ENCODE measurements at regions not wholly inside any gene's neighbourhood (a gene's known extent, or its start where the extent isn't known, plus 50 kb on each side); places are given as distances from the start of the nearest gene placed in this dataset.
A peak's percentile ranks its signal among the peaks of the same experiment; 100 is the strongest.

- no peak overlapping the region for H3K4me3 ChIP-seq (ENCODE audit: control insufficient read depth, low read depth, low read length)
- DNase-seq (ENCODE audit: low read depth), result no peak
- TF ChIP-seq CTCF (conservative IDR thresholded peaks at IDR 0.05; ENCODE audit: control insufficient read depth, insufficient read depth, low read depth, low read length), result no peak
Measured at GRCh38 chr15:47951781-47952180, 169.0 kb upstream of the SLC24A5 start.

GRCh38 chr15:47954196-47954595 lies 166.6 kb upstream of the SLC24A5 start:
- peak; percentile 33 for DNase-seq (ENCODE audit: low read depth)
- no peak overlapping the region for H3K4me3 ChIP-seq (ENCODE audit: control insufficient read depth, low read depth, low read length)
- no peak for TF ChIP-seq CTCF (conservative IDR thresholded peaks at IDR 0.05; ENCODE audit: control insufficient read depth, insufficient read depth, low read depth, low read length)

GRCh38 chr15:47955021-47955420 lies 165.8 kb upstream of the SLC24A5 start:
- no peak for TF ChIP-seq CTCF (conservative IDR thresholded peaks at IDR 0.05; ENCODE audit: control insufficient read depth, insufficient read depth, low read depth, low read length)
- DNase-seq (ENCODE audit: low read depth), result no peak
- no peak overlapping the region for H3K4me3 ChIP-seq (ENCODE audit: control insufficient read depth, low read depth, low read length)

GRCh38 chr15:47959617-47960413 lies 161.0 kb upstream of the SLC24A5 start:
- no peak for DNase-seq (ENCODE audit: low read depth)

GRCh38 chr15:47961401-47962090 lies 159.2 kb upstream of the SLC24A5 start:
- TF ChIP-seq CTCF (conservative IDR thresholded peaks at IDR 0.05; ENCODE audit: control insufficient read depth, insufficient read depth, low read depth, low read length), result no peak
- no peak overlapping the region for H3K4me3 ChIP-seq (ENCODE audit: control insufficient read depth, low read depth, low read length)
- no peak for DNase-seq (ENCODE audit: low read depth)

More at GRCh38 chr15:47959617-47960413, 161.0 kb upstream of the SLC24A5 start:
- H3K4me3 ChIP-seq (ENCODE audit: control insufficient read depth, low read depth, low read length), result no peak overlapping the region
- TF ChIP-seq CTCF (conservative IDR thresholded peaks at IDR 0.05; ENCODE audit: control insufficient read depth, insufficient read depth, low read depth, low read length), result no peak

GRCh38 chr15:47963265-47963664 lies 157.5 kb upstream of the SLC24A5 start:
- no peak overlapping the region for H3K4me3 ChIP-seq (ENCODE audit: control insufficient read depth, low read depth, low read length)
- no peak for TF ChIP-seq CTCF (conservative IDR thresholded peaks at IDR 0.05; ENCODE audit: control insufficient read depth, insufficient read depth, low read depth, low read length)
- no peak for DNase-seq (ENCODE audit: low read depth)
